HTR-8/SVneo (cell line): ENCODE measurements at regions not wholly inside any gene's neighbourhood (a gene's known extent, or its start where the extent isn't known, plus 50 kb on each side); places are given as distances from the start of the nearest gene placed in this dataset.

ENCODE experiments used
- DNase-seq: peaks from one replicate; pipeline ENCODE4 v3.0.0; 2011; ENCODE audit warnings: low spot score, mixed read lengths; ENCODE audit not compliant: insufficient read length
- FAIRE-seq: peaks from 2 replicates; lab custom pipeline; 2011; peaks lifted over from hg19 to GRCh38; lab: Jason Lieb, UNC

DNA sequence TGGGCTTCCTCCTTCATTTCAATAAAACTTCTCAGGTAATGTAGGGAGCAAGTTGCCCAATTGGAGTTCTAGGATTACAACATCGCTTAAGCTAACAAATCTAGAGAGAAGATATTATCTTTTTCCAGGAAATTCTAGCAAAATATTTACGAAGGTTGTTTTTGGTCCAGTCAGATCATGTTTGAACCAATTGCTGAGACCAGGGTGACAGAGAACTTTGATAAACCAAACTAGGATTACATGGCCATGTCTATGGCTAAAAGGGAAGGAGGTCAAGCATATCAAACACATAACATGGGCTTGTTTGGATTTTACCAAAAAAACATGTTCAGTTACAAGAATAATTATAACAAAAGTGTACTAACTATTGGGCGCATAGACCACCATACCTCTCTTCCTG is 442.4 kb upstream of the SGCG start:
- FAIRE-seq (no peak), DNase-seq (no peak)

DNA sequence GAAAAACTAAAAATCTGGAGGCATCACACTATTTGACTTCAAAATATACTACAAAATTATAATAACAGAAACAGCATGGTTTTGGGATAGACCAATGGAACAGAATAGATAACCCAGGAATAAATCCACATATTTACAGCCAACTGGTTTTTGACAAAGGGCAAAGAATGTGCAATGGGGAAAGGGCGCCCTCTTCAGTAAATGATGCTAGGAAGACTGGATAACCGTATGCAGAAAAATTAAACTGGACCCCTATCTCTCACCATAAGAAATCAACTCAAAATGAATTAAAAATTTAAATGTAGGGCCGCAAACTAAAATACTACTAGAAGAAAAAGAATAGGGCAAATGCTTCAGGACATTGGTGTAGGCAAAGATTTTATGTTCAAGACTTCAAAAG is 440.5 kb upstream of the SGCG start:
- DNase-seq (no peak), FAIRE-seq (no peak)

- FAIRE-seq (no peak), DNase-seq (no peak)
Measured at GRCh38 chr13:22744688-22745452, 435.9 kb upstream of the SGCG start.

GRCh38 chr13:22748866-22749577 is 431.8 kb upstream of the SGCG start:
- FAIRE-seq (no peak), DNase-seq (no peak)

- FAIRE-seq: no peak
Measured at GRCh38 chr13:22749626-22750025, 431.2 kb upstream of the SGCG start.

GRCh38 chr13:22757530-22758120 is 423.2 kb upstream of the SGCG start:
- no peak for FAIRE-seq
- no peak for DNase-seq

More at GRCh38 chr13:22749626-22750025, 431.2 kb upstream of the SGCG start:
- DNase-seq: no peak

GRCh38 chr13:22758245-22758644 is 422.5 kb upstream of the SGCG start:
- FAIRE-seq (no peak), DNase-seq (no peak)

GRCh38 chr13:22761709-22762108 is 419.1 kb upstream of the SGCG start:
- FAIRE-seq (no peak), DNase-seq (no peak)

- FAIRE-seq: no peak
- no peak for DNase-seq
Measured at GRCh38 chr13:22765547-22765946, 415.2 kb upstream of the SGCG start.

DNA sequence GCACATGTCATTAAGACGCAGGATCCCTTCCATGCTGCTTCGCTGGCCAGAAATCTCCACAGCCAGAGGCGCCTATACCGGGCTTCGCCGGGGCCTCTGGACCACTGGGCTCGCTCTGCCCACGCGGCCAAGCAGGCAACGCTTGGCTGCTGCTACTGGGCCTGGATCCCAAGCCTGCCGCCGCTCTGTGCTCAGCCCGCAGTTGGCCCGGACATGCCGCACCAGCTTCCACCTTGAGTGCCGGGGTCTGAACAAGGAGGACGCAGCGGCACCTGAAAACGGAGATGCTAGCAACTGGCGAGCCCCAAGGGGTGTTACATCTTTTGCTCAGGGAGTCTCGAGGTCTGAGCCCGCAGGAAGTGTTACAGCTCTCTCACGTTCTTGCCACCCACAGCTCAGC is 409.9 kb upstream of the SGCG start:
- DNase-seq (no peak), FAIRE-seq (no peak)

DNA sequence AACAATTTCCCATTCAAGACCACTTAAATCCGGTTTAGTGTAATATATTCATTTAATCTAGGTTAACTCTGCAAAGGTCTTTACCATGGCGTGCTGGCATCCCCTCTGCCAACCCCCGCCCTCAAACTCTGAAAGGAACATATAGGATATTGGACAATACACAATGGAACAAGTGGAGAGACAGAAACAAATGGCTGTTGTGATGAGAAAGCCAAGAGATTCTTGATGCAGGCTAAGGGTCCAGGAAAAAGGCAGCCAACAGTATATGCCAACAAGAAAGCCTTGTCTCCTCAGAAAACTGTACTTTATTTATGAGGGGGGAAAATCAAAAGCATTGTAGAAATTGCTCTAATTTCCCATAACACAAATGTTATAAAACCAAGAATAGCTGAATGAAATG is 407.3 kb upstream of the SGCG start:
- DNase-seq (no peak), FAIRE-seq (no peak)

GRCh38 chr13:22776394-22777186 is 404.2 kb upstream of the SGCG start:
- FAIRE-seq (no peak), DNase-seq (no peak)

DNA sequence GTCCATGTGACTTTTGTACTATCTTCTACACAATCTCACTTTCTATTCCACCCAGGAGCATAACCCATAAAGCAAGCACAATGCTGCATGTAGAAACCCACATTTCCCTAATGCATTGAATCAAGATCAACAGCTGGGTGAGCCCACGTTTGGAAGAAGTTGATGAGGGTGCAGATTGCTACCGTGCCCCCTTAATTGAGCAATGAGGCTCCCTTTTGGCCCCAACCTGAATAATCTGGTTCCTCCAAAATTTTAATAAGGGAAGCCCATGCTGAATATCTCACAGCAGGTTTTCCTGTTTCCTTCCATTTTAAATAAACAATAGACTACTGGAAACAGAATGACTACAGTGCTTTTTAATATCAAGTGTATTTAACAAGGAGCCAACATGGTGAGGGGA is 403.6 kb upstream of the SGCG start:
- no peak for FAIRE-seq
- no peak for DNase-seq

- DNase-seq (no peak), FAIRE-seq (no peak)
Measured at GRCh38 chr13:22789027-22789593, 391.7 kb upstream of the SGCG start.

DNA sequence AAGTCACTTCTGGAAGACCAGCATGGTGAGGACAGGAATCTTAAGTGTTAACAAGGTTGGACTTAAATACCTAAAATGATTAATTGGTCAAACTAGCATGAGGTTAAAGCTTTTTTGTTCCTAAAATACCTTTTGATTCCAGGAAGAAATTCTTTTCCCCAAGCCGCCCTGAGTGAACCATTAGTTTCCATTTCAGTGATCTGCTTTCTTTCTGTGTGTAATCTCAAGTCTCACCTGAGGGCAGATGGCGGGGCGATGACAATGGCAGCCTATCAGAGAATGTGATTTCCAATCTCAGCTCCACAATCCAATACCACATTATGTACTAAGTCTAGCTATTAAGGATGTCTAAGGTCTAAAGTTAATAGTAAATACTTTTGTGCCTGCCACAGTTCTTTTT is 390.9 kb upstream of the SGCG start:
- no peak for FAIRE-seq
- no peak for DNase-seq

DNA sequence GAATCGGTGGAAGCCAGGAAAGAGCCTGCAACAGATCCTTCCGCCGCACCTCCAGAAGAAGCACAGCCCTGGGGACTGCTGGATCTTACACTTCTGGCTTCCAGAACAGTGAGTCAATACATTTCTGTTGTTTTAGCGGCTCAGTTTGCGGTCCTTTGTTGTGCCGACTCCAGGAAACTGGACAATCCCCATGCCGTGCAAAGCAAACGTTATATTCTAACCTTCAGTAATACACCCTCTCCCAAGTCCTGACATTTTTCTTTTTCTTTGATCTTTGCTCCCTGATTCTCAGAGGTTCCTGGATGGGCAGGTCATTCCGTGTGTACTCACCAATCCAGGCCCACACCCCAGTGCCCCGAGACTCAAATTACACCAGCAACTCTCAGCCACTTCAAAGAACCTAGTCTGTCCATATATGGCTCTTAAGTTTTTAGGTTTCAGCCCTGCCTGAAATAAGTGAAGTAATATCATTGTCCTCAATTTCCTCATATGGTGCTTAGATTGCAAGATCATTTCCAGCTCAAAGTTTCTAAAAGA is 387.1 kb upstream of the SGCG start:
- FAIRE-seq (no peak), DNase-seq (no peak)

DNA sequence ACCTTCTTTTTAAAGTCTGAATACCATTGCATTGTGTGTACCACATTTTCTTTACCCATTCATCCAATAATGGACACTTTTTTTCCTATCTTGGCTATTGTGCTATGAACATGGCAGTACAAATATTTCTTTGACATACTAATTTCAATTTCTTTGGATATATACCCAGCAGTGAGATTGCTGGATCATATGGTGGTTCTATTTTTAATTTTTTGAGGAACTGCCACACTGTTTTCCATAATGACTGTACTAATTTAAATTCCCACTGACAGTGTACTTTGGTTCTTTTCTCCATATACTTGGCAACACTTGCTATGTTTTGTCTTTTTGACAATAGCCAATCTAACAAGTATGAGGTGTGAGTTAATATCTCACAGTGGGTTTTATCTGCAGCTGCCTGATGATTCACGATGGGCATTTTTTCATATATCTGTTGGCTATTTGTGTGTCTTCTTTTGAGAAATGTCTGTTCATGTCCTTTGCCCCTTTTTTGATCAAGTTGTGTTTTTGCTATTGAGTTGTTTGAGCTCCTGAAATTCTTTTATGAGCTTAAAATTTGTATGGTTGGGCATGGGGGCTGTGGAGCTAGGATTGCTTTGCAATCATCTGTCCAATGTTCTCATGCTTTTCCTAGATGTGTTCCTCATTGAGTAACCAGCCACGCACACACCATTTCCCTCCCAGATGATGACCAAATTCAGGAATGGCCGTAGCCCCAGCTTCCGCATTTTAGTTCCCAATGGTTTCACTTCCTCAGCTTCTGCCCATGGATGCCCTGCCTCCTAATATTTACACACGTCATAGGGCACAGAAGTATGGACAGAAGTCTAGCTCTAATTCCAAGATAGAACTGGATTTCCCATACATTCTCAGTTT is 380.0 kb upstream of the SGCG start:
- DNase-seq (no peak), FAIRE-seq (no peak)

DNA sequence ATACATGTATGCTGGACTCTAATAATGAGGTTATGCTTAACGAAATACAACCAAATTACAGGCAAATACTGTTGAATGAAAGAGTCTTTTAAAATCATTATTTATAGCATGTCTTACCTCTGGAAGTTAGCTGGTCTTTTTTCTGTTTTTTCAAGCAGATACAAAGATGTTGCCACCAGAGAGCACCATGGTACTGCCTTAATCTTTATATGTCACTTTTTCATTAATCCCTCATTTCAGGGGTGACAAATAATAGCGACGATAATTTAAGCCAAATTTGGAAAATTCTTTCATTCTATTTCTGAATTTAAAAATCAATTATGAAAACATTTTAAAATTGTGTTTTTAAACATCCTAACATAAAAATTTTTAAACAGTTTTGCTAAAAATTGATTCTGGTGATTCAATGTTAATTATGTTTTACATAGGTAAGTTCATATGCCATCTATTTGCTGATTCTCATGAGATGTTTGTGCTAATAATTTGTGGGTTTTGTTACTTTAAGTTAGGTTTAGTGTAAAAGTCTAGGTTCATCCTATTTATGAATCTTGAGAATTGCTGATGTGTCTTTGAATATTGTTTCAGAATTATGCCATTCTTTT is 379.3 kb upstream of the SGCG start:
- FAIRE-seq: no peak
- DNase-seq: no peak

- DNase-seq (no peak), FAIRE-seq (no peak)
Measured at GRCh38 chr13:22812793-22813192, 368.0 kb upstream of the SGCG start.
